GM12878 (cell line): ENCODE measurements at regions not wholly inside any gene's neighbourhood (a gene's known extent, or its start where the extent isn't known, plus 50 kb on each side); places are given as distances from the start of the nearest gene placed in this dataset.

Experiments
- ATAC-seq: fragments of 200-7000 bp; cut with Tn5 transposase; 3 replicates; pipeline ENCODE4 v1.9.1; 2020; ENCODE audit warnings: mild to moderate bottlenecking, moderate library complexity
- BruUV-seq: library from RNA; stranded (reverse); fragments of 400-500 nt; replicated peaks from 2 replicates; lab custom pipeline; 2021; lab: Mats Ljungman, UMichigan
- CTCF ChIA-PET: fragments of 300-600 bp; sonication (Branson Sonifier 250); formaldehyde crosslinking; extraction: SDS; loops from one replicate; lab custom pipeline; 2021; ENCODE audit warnings: inconsistent platforms; lab: Yijun Ruan, JAX
- POLR2A ChIA-PET: fragments of 350-600 bp; formaldehyde crosslinking; extraction: SDS; loops from one replicate; lab custom pipeline; 2021; ENCODE audit warnings: inconsistent platforms; lab: Charles Lee
- RAD21 ChIA-PET: fragments of 300-600 bp; sonication (Branson Sonifier 250); formaldehyde crosslinking; loops from one replicate; lab custom pipeline; 2023; ENCODE audit warnings: antibody characterized with exemption; ENCODE audit not compliant: unreplicated experiment; lab: Charles Lee
- SMC1A ChIA-PET: fragments of 300-600 bp; sonication (Branson Sonifier 250); formaldehyde crosslinking; loops from one replicate; lab custom pipeline; 2023; ENCODE audit not compliant: unreplicated experiment, uncharacterized antibody; lab: Charles Lee
- DNase-seq: peaks from one replicate; pipeline ENCODE4 v3.0.0-alpha.2; 2011; ENCODE audit warnings: low read depth, low spot score
- FAIRE-seq: peaks from 3 replicates; lab custom pipeline; 2011; peaks lifted over from hg19 to GRCh38; lab: Jason Lieb, UNC
- H2AFZ ChIP-seq: 2 replicates; pipeline ENCODE4 v1.6.0; 2011; ENCODE audit warnings: low read depth, low read length, control low read depth; ENCODE audit not compliant: control insufficient read depth
- H3K27ac ChIP-seq: 2 replicates; pipeline ENCODE4 v1.5.1; 2011; ENCODE audit warnings: control low read depth; ENCODE audit not compliant: control insufficient read depth, insufficient read depth
- H3K27me3 ChIP-seq, 2 experiments: replicated peaks in 1 of 2; 2 replicates each; pipeline versions ENCODE4 v1.6.0 to v1.6.1; 2011; ENCODE audit warnings: low read length in 1 of 2; ENCODE audit not compliant: control insufficient read depth in 2 of 2, insufficient read depth in 2 of 2
- H3K36me3 ChIP-seq, 2 experiments: 2 replicates each; pipeline ENCODE4 v1.5.1; 2011; ENCODE audit warnings: low read length in 1 of 2; ENCODE audit not compliant: control insufficient read depth in 2 of 2, insufficient read depth in 2 of 2
- H3K4me1 ChIP-seq: 2 replicates; pipeline ENCODE4 v1.6.1; 2011; ENCODE audit warnings: mild to moderate bottlenecking, low read length, moderate library complexity, mixed read lengths; ENCODE audit not compliant: control insufficient read depth, insufficient read depth
- H3K4me2 ChIP-seq: 2 replicates; pipeline ENCODE4 v1.6.0; 2011; ENCODE audit warnings: control low read depth; ENCODE audit not compliant: control insufficient read depth, insufficient read depth
- H3K4me3 ChIP-seq: fragments of 200-600 bp; sonication (generic); 2 replicates; pipeline ENCODE4 v1.5.1; 2016
- H3K79me2 ChIP-seq: 2 replicates; pipeline ENCODE4 v1.6.0; 2011; ENCODE audit warnings: low read length; ENCODE audit not compliant: control insufficient read depth, insufficient read depth
- H3K9ac ChIP-seq: 2 replicates; pipeline ENCODE4 v1.8.0; 2011; ENCODE audit warnings: low read length, control low read depth, mixed read lengths; ENCODE audit not compliant: control insufficient read depth, insufficient read depth
- H3K9me3 ChIP-seq: replicated peaks from 3 replicates; pipeline ENCODE4 v1.5.1; 2011; ENCODE audit warnings: mild to moderate bottlenecking, low read length; ENCODE audit not compliant: control insufficient read depth, insufficient read depth
- H4K20me1 ChIP-seq: 2 replicates; pipeline ENCODE4 v1.6.0; 2011; ENCODE audit not compliant: control insufficient read depth, insufficient read depth
- BCL11A ChIP-seq: IDR thresholded peaks from 2 replicates; pipeline ENCODE4 v1.6.1; 2011; ENCODE audit warnings: low read depth, low read length
- CREB1 ChIP-seq: IDR thresholded peaks from 2 replicates; pipeline ENCODE4 v1.6.1; 2012; ENCODE audit warnings: low read depth, mild to moderate bottlenecking, inconsistent platforms
- DPF2 ChIP-seq: fragments of 450-650 bp; IDR thresholded peaks from 2 replicates; pipeline ENCODE4 v1.6.1; 2017; ENCODE audit warnings: mild to moderate bottlenecking
- IKZF2 ChIP-seq, 2 experiments: fragments of 450-650 bp; IDR thresholded peaks; 2 replicates each; pipeline ENCODE4 v1.6.1; 2017; ENCODE audit warnings: mild to moderate bottlenecking in 2 of 2, moderate library complexity in 2 of 2
- JUND ChIP-seq: IDR thresholded peaks from 2 replicates; pipeline ENCODE4 v1.6.1; 2012; ENCODE audit warnings: low read depth, mild to moderate bottlenecking, low read length, improper control_type of control experiment, moderate library complexity
- NRF1 ChIP-seq: conservative IDR thresholded peaks from 2 replicates; pipeline ENCODE4 v1.6.1; 2011; ENCODE audit warnings: mild to moderate bottlenecking, low read depth, low read length, improper control_type of control experiment
- SREBF2 ChIP-seq: IDR thresholded peaks from 2 replicates; pipeline ENCODE4 v1.6.1; 2012; ENCODE audit warnings: mild to moderate bottlenecking, low read length
- WRNIP1 ChIP-seq: IDR thresholded peaks from 2 replicates; pipeline ENCODE4 v1.6.1; 2011; ENCODE audit warnings: low read depth, low read length, improper control_type of control experiment, borderline replicate concordance
- YY1 ChIP-seq: IDR thresholded peaks from 2 replicates; pipeline ENCODE4 v1.6.1; 2011; ENCODE audit warnings: low read depth, mild to moderate bottlenecking, low read length
- WGBS: methylation state at CpG from one replicate; pipeline ENCODE4 v1.1.6; 2016; ENCODE audit warnings: low lambda C conversion rate; ENCODE audit not compliant: insufficient replicate concordance, insufficient coverage; ENCODE audit errors: missing lambda C conversion rate; 5-methylcytosine and 5-hydroxymethylcytosine counted together
- in situ Hi-C: fragments of 300-500 bp; cut with MboI; formaldehyde crosslinking; loops from 9 replicates; pipeline ENCODE4 v1.14.3; 2018; ENCODE audit warnings: mixed read lengths
- intact Hi-C: fragments of 100-400 bp; cut with micrococcal nuclease; formaldehyde crosslinking; loops from one replicate; pipeline ENCODE4 v1.14.2; 2022; ENCODE audit not compliant: unreplicated experiment

- TF ChIP-seq WRNIP1, result no peak
- TF ChIP-seq, all 136 proteins: peak for 0
These were observed 390.5 kb downstream of the TMEM135 start (continued) for GRCh38 chr11:87428266-87428665.

- FAIRE-seq (no peak), ATAC-seq (no peak)
- ChIA-PET CTCF (no interaction called here), POLR2A (no interaction called here)
- 16% methylated on average over 1 of the region's 1 CpG for WGBS
- H3K4me3 ChIP-seq, result no peak overlapping the region
- BruUV-seq, result no TSS peak
- H3K4me2 ChIP-seq, result no peak overlapping the region
- no peaks in the 10 kb centered on the region for H4K20me1 ChIP-seq
- no peaks in the 10 kb centered on the region for H3K36me3 ChIP-seq
- no peak for TF ChIP-seq BCL11A
- TF ChIP-seq IKZF2 (IDR thresholded peaks at IDR 0.05), result no peak
- TF ChIP-seq DPF2, result no peak
- no peak for TF ChIP-seq NRF1
- no peak for TF ChIP-seq YY1
- no peak for TF ChIP-seq JUND
- no peak for TF ChIP-seq CREB1
- TF ChIP-seq SREBF2, result no peak
- TF ChIP-seq, all 136 proteins: peak for 0
- Histone ChIP-seq H2AFZ (no peak overlapping the region), H3K27ac (no peak overlapping the region), H3K27me3 (no peaks in the 10 kb centered on the region; a peak in 1 of 4 replicates), H3K79me2 (no peaks in the 10 kb centered on the region), H3K9ac (no peak overlapping the region), H3K9me3 (no peaks in the 10 kb centered on the region), H3K4me1 (no peaks in the 10 kb centered on the region)
- intact Hi-C loops, result no loop called here
- ChIA-PET RAD21 (no interaction called here), SMC1A (no interaction called here)
- no peak for DNase-seq
- in situ Hi-C loops, result no loop called here
These were observed 388.2 kb downstream of the TMEM135 start for GRCh38 chr11:87425943-87426342.
